ENCODE measurements at regions not wholly inside any gene's neighbourhood (a gene's known extent, or its start where the extent isn't known, plus 50 kb on each side); places are given as distances from the start of the nearest gene placed in this dataset.

DNA sequence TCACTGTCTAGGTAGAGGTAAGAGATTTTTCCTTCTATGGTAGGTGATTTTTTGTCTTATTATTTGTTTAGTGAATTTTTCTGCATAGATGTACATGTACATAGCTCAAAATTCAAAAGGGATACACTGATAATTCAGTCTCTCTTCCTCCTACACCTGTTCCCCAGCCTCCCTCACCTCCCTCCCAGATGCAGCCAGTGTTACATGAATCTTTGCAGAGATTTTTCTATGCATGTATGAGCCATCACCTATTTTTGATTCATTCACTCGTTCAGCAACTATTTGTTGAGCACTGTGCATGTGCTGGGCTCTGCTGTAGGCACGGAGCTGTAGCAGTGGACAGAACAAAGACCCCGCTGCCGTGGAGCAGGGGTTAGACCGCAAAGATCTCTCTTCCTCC is 218.9 kb downstream of the AACS start:
- Histone ChIP-seq H3K36me3 (ENCODE audit: control insufficient read depth, insufficient read depth, low read length) (no peaks in the 10 kb centered on the region), H3K4me3 (ENCODE audit: low read depth, low read length) (no peak overlapping the region), H3K27me3 (ENCODE audit: control insufficient read depth, insufficient read depth, low read length) (no peaks in the 10 kb centered on the region)
- no peak for DNase-seq (ENCODE audit: low read depth)
- TF ChIP-seq, protein P1, sequence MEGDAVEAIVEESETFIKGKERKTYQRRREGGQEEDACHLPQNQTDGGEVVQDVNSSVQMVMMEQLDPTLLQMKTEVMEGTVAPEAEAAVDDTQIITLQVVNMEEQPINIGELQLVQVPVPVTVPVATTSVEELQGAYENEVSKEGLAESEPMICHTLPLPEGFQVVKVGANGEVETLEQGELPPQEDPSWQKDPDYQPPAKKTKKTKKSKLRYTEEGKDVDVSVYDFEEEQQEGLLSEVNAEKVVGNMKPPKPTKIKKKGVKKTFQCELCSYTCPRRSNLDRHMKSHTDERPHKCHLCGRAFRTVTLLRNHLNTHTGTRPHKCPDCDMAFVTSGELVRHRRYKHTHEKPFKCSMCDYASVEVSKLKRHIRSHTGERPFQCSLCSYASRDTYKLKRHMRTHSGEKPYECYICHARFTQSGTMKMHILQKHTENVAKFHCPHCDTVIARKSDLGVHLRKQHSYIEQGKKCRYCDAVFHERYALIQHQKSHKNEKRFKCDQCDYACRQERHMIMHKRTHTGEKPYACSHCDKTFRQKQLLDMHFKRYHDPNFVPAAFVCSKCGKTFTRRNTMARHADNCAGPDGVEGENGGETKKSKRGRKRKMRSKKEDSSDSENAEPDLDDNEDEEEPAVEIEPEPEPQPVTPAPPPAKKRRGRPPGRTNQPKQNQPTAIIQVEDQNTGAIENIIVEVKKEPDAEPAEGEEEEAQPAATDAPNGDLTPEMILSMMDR (IDR thresholded peaks at IDR 0.05; ENCODE audit: insufficient read depth, low read length, poor library complexity, severe bottlenecking): no peak

DNA sequence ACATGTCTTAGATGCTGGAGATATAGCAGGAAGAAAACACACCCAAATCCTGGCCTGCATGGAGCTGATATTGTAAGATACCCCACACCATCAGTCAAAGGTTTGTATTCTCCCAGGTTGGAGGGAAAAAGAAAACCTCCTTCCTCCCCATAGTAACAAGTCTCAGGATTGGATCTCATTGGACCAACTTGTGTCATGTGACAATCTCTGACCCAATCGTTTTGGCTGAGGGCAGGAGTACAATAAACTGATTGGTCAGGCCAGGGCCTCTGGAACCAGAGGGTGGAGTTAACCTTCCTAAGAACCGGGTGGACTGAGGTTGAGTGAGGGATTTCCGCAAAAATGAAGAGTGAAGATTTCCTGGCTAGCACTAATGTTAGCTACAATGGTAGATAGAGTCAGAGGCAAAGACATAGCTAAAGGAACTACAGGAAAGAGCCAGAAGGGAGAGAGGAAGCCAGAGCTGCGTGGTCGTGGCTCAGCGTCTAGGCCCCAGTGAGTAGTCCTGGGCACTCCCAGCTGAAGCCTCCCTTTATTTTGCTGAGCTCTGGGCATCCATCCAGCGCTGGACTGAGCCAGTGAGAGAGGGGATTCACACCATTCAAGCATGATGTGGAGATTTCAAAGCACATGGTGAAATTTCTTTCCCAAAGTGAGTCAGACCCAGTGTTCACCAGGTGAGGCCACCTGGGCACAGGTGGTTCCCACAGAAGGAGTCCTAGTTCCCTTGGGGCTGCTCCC is 219.9 kb downstream of the AACS start:
- no peaks in the 10 kb centered on the region for H3K27me3 ChIP-seq (ENCODE audit: control insufficient read depth, insufficient read depth, low read length)
- H3K4me3 ChIP-seq (ENCODE audit: low read depth, low read length): no peak overlapping the region
- no peak for DNase-seq (ENCODE audit: low read depth)
- no peaks in the 10 kb centered on the region for H3K36me3 ChIP-seq (ENCODE audit: control insufficient read depth, insufficient read depth, low read length)
- TF ChIP-seq, protein P1 (IDR thresholded peaks at IDR 0.05; ENCODE audit: insufficient read depth, low read length, poor library complexity, severe bottlenecking): no peak

DNA sequence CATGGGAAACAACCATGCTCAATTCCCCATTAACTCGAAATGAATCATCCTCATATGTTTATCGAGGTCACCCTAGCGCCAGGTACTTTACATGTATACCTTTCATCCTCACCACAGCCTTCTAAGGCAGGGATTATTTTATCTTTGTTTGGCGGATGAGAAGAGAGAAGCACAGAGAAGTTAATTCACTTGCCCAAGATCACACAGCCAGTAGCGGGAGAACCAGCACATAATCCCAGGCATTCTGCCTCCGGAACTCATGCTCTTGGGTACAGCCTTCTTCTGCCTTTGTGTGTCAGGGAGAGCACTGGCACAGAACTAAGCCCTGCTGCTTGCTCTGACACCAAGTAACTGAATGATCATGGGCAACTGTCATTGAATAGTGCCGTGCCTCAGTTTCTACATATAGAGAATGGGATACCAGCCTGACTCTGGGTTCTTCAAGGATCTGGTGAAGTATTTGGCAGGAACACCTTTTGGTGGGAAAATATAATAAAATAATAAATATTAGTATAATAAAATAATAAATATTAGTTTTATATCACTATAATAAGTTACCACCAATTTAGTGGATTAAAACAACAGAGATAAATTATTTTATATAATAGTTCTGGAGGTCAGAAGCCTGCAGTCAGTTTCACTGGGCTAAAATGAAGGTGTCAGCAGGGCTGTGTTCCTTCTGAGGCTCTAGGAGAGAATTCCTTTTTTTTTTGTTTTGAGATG is 220.9 kb downstream of the AACS start:
- H3K27me3 ChIP-seq (ENCODE audit: control insufficient read depth, insufficient read depth, low read length): no peaks in the 10 kb centered on the region
- TF ChIP-seq, protein P1 (IDR thresholded peaks at IDR 0.05; ENCODE audit: insufficient read depth, low read length, poor library complexity, severe bottlenecking): no peak
- no peak overlapping the region for H3K4me3 ChIP-seq (ENCODE audit: low read depth, low read length)
- DNase-seq (ENCODE audit: low read depth): no peak
- no peaks in the 10 kb centered on the region for H3K36me3 ChIP-seq (ENCODE audit: control insufficient read depth, insufficient read depth, low read length)

DNA sequence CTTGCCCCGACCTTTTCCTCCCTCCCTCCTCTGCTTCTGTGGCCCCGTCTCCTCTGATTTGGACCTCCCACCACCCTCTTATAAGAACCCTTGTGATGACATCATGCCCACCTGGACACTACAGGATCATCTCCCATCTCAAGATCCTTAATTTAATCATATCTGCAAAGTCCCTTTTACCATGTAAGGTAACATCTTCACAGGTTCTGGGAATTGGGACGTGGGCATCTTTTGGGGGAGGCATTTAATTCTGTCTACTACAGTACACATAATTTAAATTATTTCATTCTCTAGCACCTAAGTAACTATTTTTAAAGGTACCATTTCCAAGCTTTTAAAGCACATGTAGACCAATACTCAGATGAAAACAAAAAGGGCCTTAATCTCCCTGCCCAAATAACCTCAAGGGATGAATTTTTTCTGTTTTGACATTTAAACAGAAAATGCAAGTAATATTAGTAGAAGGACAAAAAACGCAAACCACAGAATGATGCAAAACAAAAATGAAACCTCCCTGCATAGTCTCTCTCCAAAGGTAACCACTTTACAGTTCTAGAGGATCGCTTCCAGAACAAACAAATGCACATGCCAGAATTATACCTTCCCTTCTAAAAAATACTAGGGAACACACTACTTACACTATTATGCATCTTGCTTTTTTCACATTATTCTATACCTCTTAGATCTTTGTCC is 222.1 kb downstream of the AACS start:
- Histone ChIP-seq H3K27me3 (ENCODE audit: control insufficient read depth, insufficient read depth, low read length) (no peaks in the 10 kb centered on the region), H3K4me3 (ENCODE audit: low read depth, low read length) (no peak overlapping the region), H3K36me3 (ENCODE audit: control insufficient read depth, insufficient read depth, low read length) (no peaks in the 10 kb centered on the region)
- no peak for DNase-seq (ENCODE audit: low read depth)
- TF ChIP-seq, protein P1 (IDR thresholded peaks at IDR 0.05; ENCODE audit: insufficient read depth, low read length, poor library complexity, severe bottlenecking): no peak

DNA sequence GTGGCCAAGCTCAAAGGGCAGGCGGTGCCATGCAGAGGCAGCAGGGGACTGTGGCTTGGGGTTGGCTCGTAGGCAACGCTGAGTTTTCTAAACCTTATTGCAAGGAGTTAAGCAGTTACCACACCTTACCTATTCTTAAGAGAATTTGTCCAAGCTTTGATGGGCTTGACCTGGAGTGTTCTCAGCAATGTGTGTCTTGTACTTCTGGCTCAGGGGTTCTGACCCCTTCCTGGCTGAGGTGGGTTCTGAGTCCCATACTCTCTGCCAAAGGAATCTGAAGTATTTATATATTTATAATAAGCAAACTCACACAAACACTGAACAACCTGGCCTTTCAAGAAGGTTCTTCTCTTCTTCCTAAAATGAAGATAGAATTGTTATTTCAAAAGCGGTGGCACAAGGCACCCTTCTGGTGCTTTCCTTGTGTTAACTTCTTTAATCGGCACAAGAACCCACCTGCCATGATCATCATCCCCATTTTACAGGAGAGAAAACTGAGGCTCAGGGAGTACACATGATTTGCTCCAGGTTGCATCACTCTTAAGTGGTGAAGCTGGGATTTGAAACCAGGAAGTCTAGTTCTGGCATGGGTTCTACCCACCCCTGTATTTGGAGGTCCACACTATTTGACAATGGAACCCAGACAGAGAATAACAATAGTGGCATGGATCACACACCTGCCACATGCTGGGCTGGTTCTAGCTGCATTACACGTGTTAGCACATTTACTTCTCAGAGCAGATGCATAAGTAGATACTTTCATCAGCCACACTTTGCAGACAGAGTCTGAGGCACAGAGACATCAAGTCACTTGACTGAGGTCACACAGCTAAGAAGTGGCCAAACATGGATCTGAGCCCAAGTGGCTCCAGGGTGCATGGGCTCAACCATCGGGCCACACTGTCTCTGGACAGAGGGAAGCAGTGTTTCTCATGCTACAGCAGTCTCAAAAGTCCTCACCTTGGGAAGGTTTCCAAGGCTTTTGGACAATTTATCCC is 224.0 kb downstream of the AACS start:
- no peak for DNase-seq (ENCODE audit: low read depth)
- Histone ChIP-seq H3K36me3 (ENCODE audit: control insufficient read depth, insufficient read depth, low read length) (no peaks in the 10 kb centered on the region), H3K4me3 (ENCODE audit: low read depth, low read length) (no peak overlapping the region), H3K27me3 (ENCODE audit: control insufficient read depth, insufficient read depth, low read length) (no peaks in the 10 kb centered on the region)
- TF ChIP-seq, protein P1 (IDR thresholded peaks at IDR 0.05; ENCODE audit: insufficient read depth, low read length, poor library complexity, severe bottlenecking): no peak
